ENCODE measurements at regions not wholly inside any gene's neighbourhood (a gene's known extent, or its start where the extent isn't known, plus 50 kb on each side); places are given as distances from the start of the nearest gene placed in this dataset.
"Not testable (repeated sequence)": the region's sequence is repeated elsewhere in the genome, so short reads cannot be mapped to it uniquely, and the experiment has no call there.

DNA sequence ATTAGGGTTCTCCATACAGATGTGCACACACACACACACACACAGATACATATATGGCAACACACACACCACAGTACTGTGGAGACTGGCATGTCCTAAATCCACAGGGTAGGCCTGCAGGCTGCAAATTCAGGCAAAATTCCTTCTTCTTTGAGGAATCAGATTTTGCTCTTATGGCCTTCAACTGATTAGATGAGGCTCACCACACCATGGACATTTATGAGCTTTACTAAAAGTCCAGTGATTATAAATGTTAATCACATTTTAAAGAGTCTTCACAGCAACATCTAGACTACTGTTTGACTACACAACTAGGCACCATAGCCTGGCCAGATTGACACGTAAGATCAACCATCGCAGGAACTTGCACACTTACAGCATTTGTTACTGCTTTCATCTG is 140.3 kb upstream of the UBE3A start:
- no peak for DNase-seq
- no peak overlapping the region for H3K4me3 ChIP-seq
- no peaks in the 10 kb centered on the region for H3K36me3 ChIP-seq
- in situ Hi-C loops (cut with MboI; ENCODE audit: low pct_ligation_motif_present in 1 of 4, low pct_unique_long_range_greater_than_20kb in 1 of 4, low sequenced_read_pairs in 3 of 4) (no loop called here), intact Hi-C loops (cut with DNase I; ENCODE audit: low total_unique reads) (no loop called here)
- no peaks in the 10 kb centered on the region for H3K4me1 ChIP-seq
- H3K9me3 ChIP-seq, result no peaks in the 10 kb centered on the region
- no peak overlapping the region for H3K27ac ChIP-seq
- TF ChIP-seq POLR2AphosphoS5 (IDR thresholded peaks at IDR 0.05) (no peak), POLR2A (IDR thresholded peaks at IDR 0.05) (no peak), EP300 (IDR thresholded peaks at IDR 0.05; ENCODE audit: low read depth) (no peak)
- TF ChIP-seq, protein P1, sequence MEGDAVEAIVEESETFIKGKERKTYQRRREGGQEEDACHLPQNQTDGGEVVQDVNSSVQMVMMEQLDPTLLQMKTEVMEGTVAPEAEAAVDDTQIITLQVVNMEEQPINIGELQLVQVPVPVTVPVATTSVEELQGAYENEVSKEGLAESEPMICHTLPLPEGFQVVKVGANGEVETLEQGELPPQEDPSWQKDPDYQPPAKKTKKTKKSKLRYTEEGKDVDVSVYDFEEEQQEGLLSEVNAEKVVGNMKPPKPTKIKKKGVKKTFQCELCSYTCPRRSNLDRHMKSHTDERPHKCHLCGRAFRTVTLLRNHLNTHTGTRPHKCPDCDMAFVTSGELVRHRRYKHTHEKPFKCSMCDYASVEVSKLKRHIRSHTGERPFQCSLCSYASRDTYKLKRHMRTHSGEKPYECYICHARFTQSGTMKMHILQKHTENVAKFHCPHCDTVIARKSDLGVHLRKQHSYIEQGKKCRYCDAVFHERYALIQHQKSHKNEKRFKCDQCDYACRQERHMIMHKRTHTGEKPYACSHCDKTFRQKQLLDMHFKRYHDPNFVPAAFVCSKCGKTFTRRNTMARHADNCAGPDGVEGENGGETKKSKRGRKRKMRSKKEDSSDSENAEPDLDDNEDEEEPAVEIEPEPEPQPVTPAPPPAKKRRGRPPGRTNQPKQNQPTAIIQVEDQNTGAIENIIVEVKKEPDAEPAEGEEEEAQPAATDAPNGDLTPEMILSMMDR (IDR thresholded peaks at IDR 0.05), result no peak
- H3K27me3 ChIP-seq, result no peaks in the 10 kb centered on the region
- 94 to 100% methylated on average over 2 of the region's 2 CpGs for WGBS, 2 donors (ENCODE audit: low coverage in 1 of 2)

DNA sequence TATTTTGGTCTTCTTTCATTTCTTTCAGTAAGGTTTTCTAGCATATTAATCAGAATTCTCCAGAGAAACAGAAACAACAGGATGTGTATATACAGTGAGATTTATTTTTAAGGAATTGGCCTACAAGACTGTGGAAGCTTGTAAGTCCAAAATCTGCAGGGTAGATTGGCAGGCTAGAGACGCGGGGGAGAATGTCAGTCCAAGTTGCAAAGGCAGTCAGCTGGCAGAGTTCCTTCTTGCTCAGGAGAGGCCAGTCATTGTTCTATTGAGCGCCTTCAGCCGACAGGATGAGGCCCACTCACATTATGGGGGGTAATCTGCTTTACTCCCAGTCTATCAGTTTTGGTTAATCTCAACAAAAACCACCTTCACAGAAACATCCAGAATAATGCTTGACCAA is 133.4 kb upstream of the UBE3A start:
- H3K27me3 ChIP-seq, result no peaks in the 10 kb centered on the region
- no peak overlapping the region for H3K4me3 ChIP-seq
- no peaks in the 10 kb centered on the region for H3K9me3 ChIP-seq
- no peak overlapping the region for H3K27ac ChIP-seq
- WGBS, 2 donors (ENCODE audit: low coverage in 1 of 2), result 68 to 76% methylated on average over 3 to 4 of the region's 4 CpGs
- DNase-seq, result no peak
- no peaks in the 10 kb centered on the region for H3K4me1 ChIP-seq
- intact Hi-C loops (cut with DNase I; ENCODE audit: low total_unique reads), result no loop called here
- in situ Hi-C loops (cut with MboI; ENCODE audit: low pct_ligation_motif_present in 1 of 4, low pct_unique_long_range_greater_than_20kb in 1 of 4, low sequenced_read_pairs in 3 of 4), result no loop called here
- no peaks in the 10 kb centered on the region for H3K36me3 ChIP-seq
- TF ChIP-seq POLR2AphosphoS5 (IDR thresholded peaks at IDR 0.05) (no peak), POLR2A (IDR thresholded peaks at IDR 0.05) (no peak), EP300 (IDR thresholded peaks at IDR 0.05; ENCODE audit: low read depth) (no peak)
- TF ChIP-seq, protein P1 (IDR thresholded peaks at IDR 0.05), result no peak

DNA sequence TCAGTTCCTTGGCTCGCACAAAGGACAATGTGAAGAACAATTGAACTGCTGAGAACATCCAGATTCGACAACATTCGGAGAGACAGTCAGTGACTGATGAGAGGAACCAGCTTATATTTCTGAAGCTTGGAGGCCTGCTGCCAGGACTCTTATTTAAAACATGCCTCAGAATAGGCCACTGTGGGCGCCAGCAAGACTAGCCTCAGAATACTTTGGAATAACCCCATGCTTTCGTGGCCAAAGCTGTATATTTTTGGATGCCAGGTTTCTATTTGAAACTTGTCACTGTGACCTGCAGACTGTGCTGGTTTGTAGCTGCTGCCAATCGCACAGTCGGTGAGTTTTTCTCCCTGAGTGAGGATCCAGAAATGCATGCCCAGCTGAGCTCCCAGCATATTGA is 129.9 kb upstream of the UBE3A start:
- no peak for TF ChIP-seq EP300 (IDR thresholded peaks at IDR 0.05; ENCODE audit: low read depth)
- no peak for TF ChIP-seq POLR2A (IDR thresholded peaks at IDR 0.05)
- TF ChIP-seq, protein P1 (IDR thresholded peaks at IDR 0.05), result no peak
- no peak for TF ChIP-seq POLR2AphosphoS5 (IDR thresholded peaks at IDR 0.05)
- 66 to 78% methylated on average over 6 to 7 of the region's 7 CpGs for WGBS, 2 donors (ENCODE audit: low coverage in 1 of 2)
- H3K4me1 ChIP-seq, result no peaks in the 10 kb centered on the region
- no peaks in the 10 kb centered on the region for H3K27me3 ChIP-seq
- H3K9me3 ChIP-seq, result no peaks in the 10 kb centered on the region
- H3K4me3 ChIP-seq, result no peak overlapping the region
- no peaks in the 10 kb centered on the region for H3K36me3 ChIP-seq
- no peak overlapping the region for H3K27ac ChIP-seq
- in situ Hi-C loops (cut with MboI; ENCODE audit: low pct_ligation_motif_present in 1 of 4, low pct_unique_long_range_greater_than_20kb in 1 of 4, low sequenced_read_pairs in 3 of 4), result no loop called here
- no peak for DNase-seq
- intact Hi-C loops (cut with DNase I; ENCODE audit: low total_unique reads), result loop anchor here (10.0 kb wide), 1 partner anchor 1914 kb away; no protein-coding TSS in a partner anchor

DNA sequence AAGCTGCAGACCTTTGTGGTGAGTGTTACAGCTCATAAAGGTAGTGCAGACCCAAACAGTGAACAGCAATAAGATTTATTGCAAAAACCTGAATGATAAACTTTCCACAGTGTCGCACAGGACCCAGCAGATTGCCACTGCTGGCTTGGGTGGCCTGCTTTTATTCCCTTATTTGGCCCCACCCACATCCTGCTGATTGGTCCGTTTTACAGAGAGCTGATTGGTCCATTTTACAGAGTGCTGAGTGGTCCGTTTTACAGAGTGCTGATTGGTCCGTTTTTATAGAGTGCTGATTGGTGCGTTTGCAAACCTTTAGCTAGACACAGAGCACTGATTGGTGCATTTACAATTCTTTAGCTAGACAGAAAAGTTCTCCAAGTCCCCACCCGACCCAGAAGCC is 127.7 kb upstream of the UBE3A start:
- H3K4me3 ChIP-seq; H3K36me3 ChIP-seq; H3K9me3 ChIP-seq; H3K4me1 ChIP-seq; in situ Hi-C loops (cut with MboI; ENCODE audit: low pct_ligation_motif_present in 1 of 4, low pct_unique_long_range_greater_than_20kb in 1 of 4, low sequenced_read_pairs in 3 of 4); H3K27me3 ChIP-seq; DNase-seq; H3K27ac ChIP-seq: not testable (repeated sequence)
- WGBS, 2 donors (ENCODE audit: low coverage in 1 of 2), result 53 to 59% methylated on average over 3 to 6 of the region's 6 CpGs
- intact Hi-C loops (cut with DNase I; ENCODE audit: low total_unique reads), result loop anchor here (10.0 kb wide), 1 partner anchor 1912 kb away; no protein-coding TSS in a partner anchor

Measured in transverse colon (tissue), 4 donors.